K562 (cell line): ENCODE measurements at regions not wholly inside any gene's neighbourhood (a gene's known extent, or its start where the extent isn't known, plus 50 kb on each side); places are given as distances from the start of the nearest gene placed in this dataset.

Experiments
- ATAC-seq: fragments of 200-7000 bp; cut with Tn5 transposase; 3 replicates; pipeline ENCODE4 v1.9.1; 2020; ENCODE audit warnings: moderate library complexity
- BruUV-seq: library from RNA; stranded (reverse); fragments of 400-500 nt; replicated peaks from 2 replicates; lab custom pipeline; 2021; lab: Mats Ljungman, UMichigan
- CTCF ChIA-PET: fragments of 300-600 bp; formaldehyde crosslinking; extraction: SDS; loops from one replicate; lab custom pipeline; 2021; ENCODE audit warnings: low intra/inter-chr PET ratio; lab: Yijun Ruan, JAX
- POLR2A ChIA-PET: fragments of 300-600, 350-650 bp; sonication (Branson Sonifier 250); formaldehyde crosslinking; extraction: SDS; loops from one replicate; lab custom pipeline; 2021; ENCODE audit warnings: antibody characterized with exemption, inconsistent platforms; lab: Yijun Ruan, JAX
- DNase-seq, 4 experiments: peaks; one replicate each; pipeline versions ENCODE4 v3.0.0 to v3.0.0-alpha.2; 2011 to 2018; ENCODE audit warnings: low spot score in 3 of 4, mixed read lengths in 3 of 4; ENCODE audit errors: extremely low read depth in 1 of 4
- FAIRE-seq: peaks from 2 replicates; lab custom pipeline; 2011; peaks lifted over from hg19 to GRCh38; lab: Jason Lieb, UNC
- H2AFZ ChIP-seq: 2 replicates; pipeline ENCODE4 v1.6.0; 2011; ENCODE audit warnings: low read depth, low read length, control low read depth, inconsistent platforms
- H3K27ac ChIP-seq: fragments of 200-600 bp; 3 replicates; pipeline ENCODE4 v1.8.0; 2011; ENCODE audit warnings: low read depth, mild to moderate bottlenecking, control low read depth, inconsistent platforms, low read length, moderate library complexity, mixed read lengths; ENCODE audit errors: extremely low read depth
- H3K27me3 ChIP-seq, 2 experiments: fragments of 300-600 bp in 1 of 2; 2 replicates in 1 of 2; 3 replicates in 1 of 2; pipeline versions ENCODE4 v1.6.0 to v1.8.0; 2011; ENCODE audit warnings: inconsistent platforms in 2 of 2, low read length in 2 of 2, mild to moderate bottlenecking in 1 of 2, mixed read lengths in 1 of 2, moderate library complexity in 1 of 2; ENCODE audit not compliant: control insufficient read depth in 2 of 2, insufficient read depth in 2 of 2
- H3K36me3 ChIP-seq: fragments of 300-600 bp; 3 replicates; pipeline ENCODE4 v1.8.0; 2011; ENCODE audit warnings: mild to moderate bottlenecking, low read length, inconsistent platforms; ENCODE audit not compliant: control insufficient read depth, insufficient read depth
- H3K4me1 ChIP-seq, 2 experiments: fragments of 200-600 bp in 1 of 2; replicated peaks in 1 of 2; 2 replicates in 1 of 2; 3 replicates in 1 of 2; pipeline versions ENCODE4 v1.5.1 to v1.8.0; 2011; ENCODE audit warnings: inconsistent platforms in 2 of 2, low read length in 2 of 2, mild to moderate bottlenecking in 1 of 2, mixed read lengths in 1 of 2, moderate library complexity in 1 of 2; ENCODE audit not compliant: control insufficient read depth in 2 of 2, insufficient read depth in 2 of 2
- H3K4me2 ChIP-seq: 2 replicates; pipeline ENCODE4 v1.6.1; 2011; ENCODE audit warnings: low read length, control low read depth, inconsistent platforms, mixed read lengths; ENCODE audit not compliant: insufficient read depth
- H3K4me3 ChIP-seq: fragments of 200-600 bp; sonication (generic), shearing (Covaris generic); 2 replicates; pipeline ENCODE4 v1.5.1; 2016; ENCODE audit warnings: control low read depth, inconsistent platforms
- H3K79me2 ChIP-seq: fragments of 200-600 bp; 3 replicates; pipeline ENCODE4 v1.8.0; 2011; ENCODE audit warnings: low read length, inconsistent platforms; ENCODE audit not compliant: control insufficient read depth, insufficient read depth
- H3K9ac ChIP-seq, 2 experiments: 2 replicates each; pipeline versions ENCODE4 v1.6.0 to v1.6.1; 2011; ENCODE audit warnings: low read depth in 2 of 2, low read length in 2 of 2, control low read depth in 1 of 2, inconsistent platforms in 1 of 2, mild to moderate bottlenecking in 1 of 2, mixed read lengths in 1 of 2; ENCODE audit not compliant: insufficient read depth in 1 of 2
- H3K9me1 ChIP-seq: one replicate; pipeline ENCODE4 v1.6.0; 2011; ENCODE audit warnings: inconsistent platforms, mild to moderate bottlenecking, low read length, moderate library complexity; ENCODE audit not compliant: control insufficient read depth, insufficient read depth
- H3K9me3 ChIP-seq: replicated peaks from 2 replicates; pipeline ENCODE4 v1.5.1; 2011; ENCODE audit warnings: low read depth, low read length, inconsistent platforms; ENCODE audit not compliant: control insufficient read depth, insufficient read depth
- H4K20me1 ChIP-seq: replicated peaks from 2 replicates; pipeline ENCODE4 v1.6.1; 2011; ENCODE audit warnings: low read length, inconsistent platforms, mixed read lengths; ENCODE audit not compliant: control insufficient read depth, insufficient read depth
- DDX20 ChIP-seq: fragments of 450-650 bp; IDR thresholded peaks from 2 replicates; pipeline ENCODE4 v1.6.1; 2016; ENCODE audit warnings: missing genetic modification characterization, low read depth, mild to moderate bottlenecking, missing compliant biosample characterization, moderate library complexity
- HDAC2 ChIP-seq: fragments of 450-650 bp; IDR thresholded peaks from 2 replicates; pipeline ENCODE4 v1.6.1; 2016; ENCODE audit warnings: mild to moderate bottlenecking
- HINFP ChIP-seq: fragments of 450-650 bp; conservative IDR thresholded peaks from 2 replicates; pipeline ENCODE4 v1.6.1; 2016; ENCODE audit warnings: missing genetic modification characterization, low read depth, mild to moderate bottlenecking, control low read depth, missing compliant biosample characterization
- HOXB6 ChIP-seq: fragments of 250-450 bp; sonication (Bioruptor Pico); IDR thresholded peaks from 2 replicates; pipeline ENCODE4 v1.5.1; 2022; ENCODE audit warnings: mild to moderate bottlenecking, borderline replicate concordance
- MBD2 ChIP-seq: sonication (generic); IDR thresholded peaks from 2 replicates; pipeline ENCODE4 v1.6.1; 2016; ENCODE audit warnings: low read depth, borderline replicate concordance
- MEIS2 ChIP-seq: fragments of 450-650 bp; IDR thresholded peaks from 2 replicates; pipeline ENCODE4 v1.6.1; 2014; ENCODE audit warnings: mild to moderate bottlenecking; ENCODE audit not compliant: partially characterized antibody
- RBM22 ChIP-seq: fragments of 200-400 bp; formaldehyde crosslinking; IDR thresholded peaks from 2 replicates; pipeline ENCODE4 v1.6.1; 2018; ENCODE audit warnings: low read length, low read depth; ENCODE audit not compliant: poor library complexity, severe bottlenecking
- ZBTB5 ChIP-seq: fragments of 450-650 bp; IDR thresholded peaks from 2 replicates; pipeline ENCODE4 v1.6.1; 2017; ENCODE audit warnings: antibody characterized with exemption
- ZNF280B ChIP-seq: fragments of 250-450 bp; sonication (Bioruptor Pico); IDR thresholded peaks from 2 replicates; pipeline ENCODE4 v1.5.1; 2021; ENCODE audit warnings: mild to moderate bottlenecking
- ZNF696 ChIP-seq: fragments of 250-450 bp; sonication (Bioruptor Pico); conservative IDR thresholded peaks from 2 replicates; pipeline ENCODE4 v1.4.0; 2020; ENCODE audit warnings: mild to moderate bottlenecking, moderate library complexity
- ZNF778 ChIP-seq: fragments of 450-650 bp; formaldehyde crosslinking; IDR thresholded peaks from 2 replicates; pipeline ENCODE4 v1.4.0; 2020; ENCODE audit warnings: mild to moderate bottlenecking, moderate library complexity
- WGBS: fragments of 100-300 bp; shearing (Covaris generic); methylation state at CpG from one replicate; pipeline ENCODE4 v1.1.6; 2016; ENCODE audit warnings: low coverage, mixed read lengths; ENCODE audit not compliant: insufficient coverage; ENCODE audit errors: missing lambda C conversion rate; 5-methylcytosine and 5-hydroxymethylcytosine counted together
- in situ Hi-C: fragments of 300-500 bp; cut with MboI; formaldehyde crosslinking; loops from 4 replicates; pipeline ENCODE4 v1.15.0; 2018; ENCODE audit warnings: inconsistent platforms, mixed read lengths
- intact Hi-C: fragments of 100-400 bp; cut with micrococcal nuclease; formaldehyde crosslinking; loops from 2 replicates; pipeline ENCODE4 v1.14.2; 2022

GRCh38 chr2:67462738-67463496 is 65.8 kb downstream of the ETAA1 start:
- CTCF ChIA-PET: no interaction called here
- no peaks in the 10 kb centered on the region for H4K20me1 ChIP-seq
- H3K79me2 ChIP-seq: no peaks in the 10 kb centered on the region
- H3K27me3 ChIP-seq: no peaks in the 10 kb centered on the region
- in situ Hi-C loops (no loop called here), intact Hi-C loops (no loop called here)
- no TSS peak for BruUV-seq
- H3K27ac ChIP-seq: no peak overlapping the region
- H3K9me1 ChIP-seq: no peaks in the 10 kb centered on the region
- no peak for DNase-seq
- TF ChIP-seq RBM22: no peak
- no peak for TF ChIP-seq HINFP
- WGBS: 3% methylated on average over 2 of the region's 2 CpGs
- no peaks in the 10 kb centered on the region for H3K4me1 ChIP-seq
- no peaks in the 10 kb centered on the region for H3K36me3 ChIP-seq
- H3K4me2 ChIP-seq: no peak overlapping the region
- FAIRE-seq: no peak
- ATAC-seq: no peak
- H2AFZ ChIP-seq: no peak overlapping the region
- POLR2A ChIA-PET: no interaction called here
- no peak overlapping the region for H3K9ac ChIP-seq
- H3K4me3 ChIP-seq: no peak overlapping the region
- H3K9me3 ChIP-seq: no peaks in the 10 kb centered on the region

- Histone ChIP-seq H3K79me2 (no peaks in the 10 kb centered on the region), H2AFZ (no peak overlapping the region), H3K9ac (no peak overlapping the region), H3K9me1 (no peaks in the 10 kb centered on the region), H3K4me1 (no peaks in the 10 kb centered on the region), H3K27ac (no peak overlapping the region), H3K27me3 (no peaks in the 10 kb centered on the region), H4K20me1 (no peaks in the 10 kb centered on the region), H3K36me3 (no peaks in the 10 kb centered on the region), H3K4me2 (no peak overlapping the region), H3K9me3 (no peaks in the 10 kb centered on the region), H3K4me3 (no peak overlapping the region)
- ChIA-PET CTCF (no interaction called here), POLR2A (no interaction called here)
- no TSS peak for BruUV-seq
- FAIRE-seq (no peak), DNase-seq (peak in 1 of 4 experiments; percentile 2), ATAC-seq (no peak)
- in situ Hi-C loops (no loop called here), intact Hi-C loops (no loop called here)
- WGBS: 4% methylated on average over 5 of the region's 5 CpGs
- TF ChIP-seq HOXB6 (CRISPR knock-in tag): no peak
- no peak for TF ChIP-seq ZNF280B (CRISPR knock-in tag)
- no peak for TF ChIP-seq ZBTB5
- TF ChIP-seq MEIS2: peak; percentile 51
- no peak for TF ChIP-seq ZNF696 (CRISPR knock-in tag)
- no peak for TF ChIP-seq ZNF778 (CRISPR knock-in tag)
- TF ChIP-seq MBD2: no peak
- no peak for TF ChIP-seq HDAC2
- no peak for TF ChIP-seq DDX20 (tag)
Observed at GRCh38 chr2:67463810-67464209, 66.7 kb downstream of the ETAA1 start.
